ENCODE measurements at regions not wholly inside any gene's neighbourhood (a gene's known extent, or its start where the extent isn't known, plus 50 kb on each side); places are given as distances from the start of the nearest gene placed in this dataset.

DNA sequence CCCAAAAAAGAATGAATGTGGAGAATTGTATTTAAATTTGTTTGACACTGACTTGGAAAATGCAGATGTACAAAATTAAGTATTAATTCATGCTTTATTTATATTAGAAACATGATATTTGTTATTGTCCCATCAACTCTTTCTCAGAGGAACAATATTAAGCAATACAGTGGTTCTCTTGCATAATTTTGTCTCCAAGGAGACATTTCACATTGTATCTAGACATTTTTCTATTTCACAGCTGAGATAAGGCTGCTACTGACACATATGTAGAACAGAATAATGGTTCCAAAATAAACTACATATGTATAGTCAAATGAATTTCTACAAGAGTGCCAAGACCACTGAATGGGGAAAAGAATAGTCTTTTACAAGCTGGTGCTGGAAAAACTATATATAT lies 427.9 kb upstream of the SPANXN1 start:
- no peak overlapping the region for H3K4me3 ChIP-seq

DNA sequence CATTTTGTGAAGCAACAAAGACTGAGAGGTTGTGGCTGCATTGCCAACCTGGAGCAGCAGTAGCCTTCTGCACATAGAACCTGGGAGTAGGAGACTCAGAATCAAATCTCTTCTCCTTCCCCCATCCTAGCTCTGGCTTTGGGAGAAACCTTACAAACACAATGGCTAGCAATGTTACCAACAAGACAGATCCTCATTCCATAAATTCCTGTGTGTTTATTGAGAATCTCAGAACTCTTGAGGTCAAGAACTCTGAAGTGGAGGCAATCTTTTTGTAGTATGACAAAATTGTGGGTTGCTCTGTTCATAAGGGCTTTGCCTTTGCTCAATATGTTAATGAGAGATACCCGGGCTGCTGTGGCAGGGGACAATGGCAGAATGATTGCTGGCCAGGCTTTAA lies 406.7 kb upstream of the SPANXN1 start:
- H3K4me3 ChIP-seq, result no peak overlapping the region
- ATAC-seq (no peak), DNase-seq (no peak)
- no peak overlapping the region for H3K27ac ChIP-seq
- intact Hi-C loops (cut with DNase I), result no loop called here
- no peaks in the 10 kb centered on the region for H3K27me3 ChIP-seq
- H3K4me1 ChIP-seq, result no peaks in the 10 kb centered on the region
- no peak for TF ChIP-seq CTCF (IDR thresholded peaks at IDR 0.05)
- no peak for TF ChIP-seq POLR2A (IDR thresholded peaks at IDR 0.05)
- no peaks in the 10 kb centered on the region for H3K36me3 ChIP-seq
- H3K9me3 ChIP-seq, result no peaks in the 10 kb centered on the region
- WGBS, 4 donors, result 22 to 38% (median 31%) methylated on average over 1 of the region's 1 CpG

More for the DNA sequence above, 427.9 kb upstream of the SPANXN1 start:
- Histone ChIP-seq H3K27ac (no peak overlapping the region), H3K27me3 (no peaks in the 10 kb centered on the region), H3K36me3 (no peaks in the 10 kb centered on the region), H3K9me3 (no peaks in the 10 kb centered on the region), H3K4me1 (no peaks in the 10 kb centered on the region)
- intact Hi-C loops (cut with DNase I), result no loop called here
- DNase-seq, result no peak
- TF ChIP-seq POLR2A (IDR thresholded peaks at IDR 0.05), result no peak
- TF ChIP-seq CTCF (IDR thresholded peaks at IDR 0.05), result no peak
- ATAC-seq, result no peak

- Histone ChIP-seq H3K9me3 (peaks cover 0 to 11% (median 0%) of the 10 kb centered on the region in 12 donors), H3K4me3 (no peak overlapping the region), H3K27me3 (no peaks in the 10 kb centered on the region), H3K27ac (no peak overlapping the region), H3K36me3 (no peaks in the 10 kb centered on the region), H3K4me1 (no peaks in the 10 kb centered on the region)
- TF ChIP-seq POLR2A (IDR thresholded peaks at IDR 0.05), result no peak
- no peak for TF ChIP-seq CTCF (IDR thresholded peaks at IDR 0.05)
- no peak for DNase-seq
- 55 to 77% (median 69%) methylated on average over 2 of the region's 2 CpGs for WGBS, 4 donors
- ATAC-seq, result no peak
- intact Hi-C loops (cut with DNase I), result no loop called here
These were observed 398.2 kb upstream of the SPANXN1 start for GRCh38 chrX:144849141-144849540.

GRCh38 chrX:144896323-144896722 lies 351.0 kb upstream of the SPANXN1 start:
- Histone ChIP-seq H3K27ac (no peak overlapping the region), H3K27me3 (no peaks in the 10 kb centered on the region), H3K36me3 (no peaks in the 10 kb centered on the region), H3K4me3 (no peak overlapping the region), H3K9me3 (no peaks in the 10 kb centered on the region), H3K4me1 (no peaks in the 10 kb centered on the region)
- TF ChIP-seq POLR2A (IDR thresholded peaks at IDR 0.05), result no peak
- TF ChIP-seq CTCF (IDR thresholded peaks at IDR 0.05), result peak in 2 of 12 donors; percentile 18
- no peak for ATAC-seq
- intact Hi-C loops (cut with DNase I), result no loop called here
- no peak for DNase-seq
